ENCODE measurements at regions not wholly inside any gene's neighbourhood (a gene's known extent, or its start where the extent isn't known, plus 50 kb on each side); places are given as distances from the start of the nearest gene placed in this dataset.

DNA sequence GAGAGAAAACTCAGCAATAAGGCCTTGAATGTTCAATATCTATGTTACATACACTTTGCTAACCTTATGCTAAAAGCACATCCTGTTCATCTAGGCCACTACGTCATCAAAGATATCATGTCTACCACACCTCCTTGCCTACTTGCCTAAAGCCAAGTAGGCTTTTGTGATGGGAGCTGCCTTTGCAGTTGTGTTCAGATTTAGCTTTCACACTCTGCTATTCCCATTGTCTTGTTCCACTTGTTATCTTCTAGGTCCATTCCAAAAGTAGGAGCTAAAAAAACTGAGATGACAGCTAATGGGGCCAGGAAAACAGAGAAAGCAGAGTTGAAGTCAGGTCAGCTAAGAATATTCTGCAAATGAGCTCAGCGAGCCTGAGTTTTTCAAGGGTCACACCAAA lies 153.6 kb upstream of the EDNRA start:
- Histone ChIP-seq H4K20me1 (ENCODE audit: control insufficient read depth, insufficient read depth, insufficient read length) (no peaks in the 10 kb centered on the region), H3K27me3 (ENCODE audit: insufficient read depth, low read length) (no peaks in the 10 kb centered on the region), H3K14ac (ENCODE audit: insufficient read depth, low read length) (no peak overlapping the region), H2AFZ (ENCODE audit: low read length) (no peak overlapping the region), H3K4me1 (ENCODE audit: insufficient read depth, low read length) (no peaks in the 10 kb centered on the region), H4K5ac (ENCODE audit: insufficient read length, low read depth, low read length) (no peak overlapping the region), H2BK20ac (ENCODE audit: low read depth, low read length, poor library complexity, severe bottlenecking) (no peak overlapping the region), H3T11ph (ENCODE audit: low read length) (no peak overlapping the region), H3K9ac (ENCODE audit: extremely low read depth, insufficient read length, low read length) (no peak overlapping the region), H3K56ac (ENCODE audit: insufficient read length, low read depth, low read length) (no peak overlapping the region), H2BK12ac (ENCODE audit: insufficient read length, low read depth, low read length) (no peak overlapping the region), H2BK5ac (ENCODE audit: insufficient read length, low read length) (no peak overlapping the region), H3K18ac (ENCODE audit: insufficient read length, low read depth, low read length) (no peak overlapping the region), H3K4ac (ENCODE audit: low read depth, low read length) (no peak overlapping the region), H3K23ac (ENCODE audit: insufficient read length, low read depth, low read length) (no peak overlapping the region), H2AK5ac (ENCODE audit: insufficient read length, low read length) (no peak overlapping the region), H2BK120ac (ENCODE audit: low read depth, low read length, poor library complexity, severe bottlenecking) (no peak overlapping the region), H4K91ac (ENCODE audit: insufficient read length, low read depth, low read length) (no peak overlapping the region), H3K4me2 (ENCODE audit: insufficient read depth, insufficient read length, low read length) (no peak overlapping the region), H3K27ac (ENCODE audit: insufficient read length, low read depth, low read length) (no peak overlapping the region), H3K9me3 (ENCODE audit: control insufficient read depth, low read depth, low read length) (no peaks in the 10 kb centered on the region), H4K8ac (replicated peaks; ENCODE audit: insufficient read length, low read depth, low read length) (no peak overlapping the region), H2BK15ac (ENCODE audit: low read depth, low read length) (no peak overlapping the region), H3K23me2 (ENCODE audit: insufficient read length, low read depth, low read length, poor library complexity, severe bottlenecking) (no peaks in the 10 kb centered on the region), H3K79me2 (ENCODE audit: insufficient read depth, low read length) (no peaks in the 10 kb centered on the region), H3K79me1 (ENCODE audit: insufficient read depth, low read depth, low read length, poor library complexity, severe bottlenecking) (no peaks in the 10 kb centered on the region)
- no peaks in the 10 kb centered on the region for H3K4me1 Mint-ChIP-seq
- no CpG with 5 or more reads among the region's 2 CpGs for WGBS (ENCODE audit: extremely low coverage, insufficient read length, low lambda C conversion rate)
- H3K9me3 Mint-ChIP-seq: no peaks in the 10 kb centered on the region
- H3K27ac Mint-ChIP-seq: no peak overlapping the region
- no peak overlapping the region for H3K4me3 Mint-ChIP-seq
- no peaks in the 10 kb centered on the region for H3K27me3 Mint-ChIP-seq (ENCODE audit: low read depth)
- H3K36me3 Mint-ChIP-seq (ENCODE audit: insufficient read depth in 1 of 3, low read depth in 3 of 3): no peaks in the 10 kb centered on the region
- DNase-seq: no peak
- TF ChIP-seq, protein P1, sequence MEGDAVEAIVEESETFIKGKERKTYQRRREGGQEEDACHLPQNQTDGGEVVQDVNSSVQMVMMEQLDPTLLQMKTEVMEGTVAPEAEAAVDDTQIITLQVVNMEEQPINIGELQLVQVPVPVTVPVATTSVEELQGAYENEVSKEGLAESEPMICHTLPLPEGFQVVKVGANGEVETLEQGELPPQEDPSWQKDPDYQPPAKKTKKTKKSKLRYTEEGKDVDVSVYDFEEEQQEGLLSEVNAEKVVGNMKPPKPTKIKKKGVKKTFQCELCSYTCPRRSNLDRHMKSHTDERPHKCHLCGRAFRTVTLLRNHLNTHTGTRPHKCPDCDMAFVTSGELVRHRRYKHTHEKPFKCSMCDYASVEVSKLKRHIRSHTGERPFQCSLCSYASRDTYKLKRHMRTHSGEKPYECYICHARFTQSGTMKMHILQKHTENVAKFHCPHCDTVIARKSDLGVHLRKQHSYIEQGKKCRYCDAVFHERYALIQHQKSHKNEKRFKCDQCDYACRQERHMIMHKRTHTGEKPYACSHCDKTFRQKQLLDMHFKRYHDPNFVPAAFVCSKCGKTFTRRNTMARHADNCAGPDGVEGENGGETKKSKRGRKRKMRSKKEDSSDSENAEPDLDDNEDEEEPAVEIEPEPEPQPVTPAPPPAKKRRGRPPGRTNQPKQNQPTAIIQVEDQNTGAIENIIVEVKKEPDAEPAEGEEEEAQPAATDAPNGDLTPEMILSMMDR (conservative IDR thresholded peaks at IDR 0.05): no peak

All from H9 (cell line).